Activated CD4-positive, alpha-beta T cell treated with anti-CD3 and anti-CD28 coated beads, Interleukin-2, Interleukin-4, amounts not matched to agents 100 ng/mL and 50 ng/mL, durations not matched to agents 16 hours and 8 hours (primary cell): ENCODE measurements at regions not wholly inside any gene's neighbourhood (a gene's known extent, or its start where the extent isn't known, plus 50 kb on each side); places are given as distances from the start of the nearest gene placed in this dataset.

Experiments
- DNase-seq: peaks from one replicate; pipeline ENCODE4 v3.0.0-alpha.2; 2020; ENCODE audit warnings: low spot score

DNA sequence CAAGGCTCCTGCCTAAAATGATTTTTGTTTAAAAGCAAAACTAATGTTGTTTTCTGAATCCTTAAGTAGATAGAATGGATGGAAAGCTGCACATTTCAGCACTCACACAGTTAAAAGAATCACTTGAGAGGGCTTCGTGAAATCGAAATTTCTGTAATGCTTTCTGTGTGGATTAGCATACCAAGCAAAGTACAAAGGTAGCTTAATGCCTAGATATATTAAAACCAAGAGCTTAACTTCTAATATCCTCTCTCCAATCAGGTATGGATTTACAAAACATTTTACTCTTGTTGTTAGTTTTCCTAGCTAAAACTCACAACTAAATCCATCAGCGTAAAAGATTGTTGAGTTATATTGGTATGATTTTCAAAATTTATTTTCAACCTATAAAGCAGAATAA lies 378.8 kb upstream of the PRMT6 start:
- no peak for DNase-seq

DNA sequence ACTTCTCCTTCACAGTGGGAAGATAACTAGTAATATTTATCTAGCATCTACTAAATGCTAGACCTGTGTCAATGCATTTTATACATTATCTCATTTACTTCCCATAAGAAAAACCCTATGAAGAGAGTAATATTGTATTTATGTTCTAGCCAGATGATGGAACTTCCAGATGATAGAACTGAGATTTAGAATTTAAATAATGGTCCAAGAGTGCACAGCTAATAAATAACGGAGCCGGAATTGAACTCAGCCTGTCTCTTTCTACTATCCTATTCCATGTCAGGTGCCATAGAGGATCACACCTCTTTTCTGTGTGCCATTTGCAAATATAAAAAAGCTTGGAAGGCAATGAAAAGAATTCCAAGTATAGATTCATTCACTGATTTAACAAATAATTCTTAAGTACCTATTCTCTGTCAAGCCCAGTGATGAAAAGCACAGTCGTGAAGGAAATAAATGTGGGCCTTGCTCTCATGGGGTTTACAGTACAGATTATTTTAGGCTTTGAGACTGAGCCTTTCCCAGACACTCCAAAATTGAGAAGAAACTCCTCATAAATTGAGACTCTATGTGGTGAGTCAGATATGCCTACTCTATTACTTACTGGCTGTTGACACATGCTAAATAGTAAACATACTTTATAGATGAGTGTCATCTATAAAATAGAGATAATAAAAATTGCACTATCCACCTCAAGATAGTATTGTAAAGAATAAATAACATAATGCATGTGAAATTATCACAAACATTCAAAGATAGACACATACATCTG lies 378.0 kb upstream of the PRMT6 start:
- no peak for DNase-seq

DNA sequence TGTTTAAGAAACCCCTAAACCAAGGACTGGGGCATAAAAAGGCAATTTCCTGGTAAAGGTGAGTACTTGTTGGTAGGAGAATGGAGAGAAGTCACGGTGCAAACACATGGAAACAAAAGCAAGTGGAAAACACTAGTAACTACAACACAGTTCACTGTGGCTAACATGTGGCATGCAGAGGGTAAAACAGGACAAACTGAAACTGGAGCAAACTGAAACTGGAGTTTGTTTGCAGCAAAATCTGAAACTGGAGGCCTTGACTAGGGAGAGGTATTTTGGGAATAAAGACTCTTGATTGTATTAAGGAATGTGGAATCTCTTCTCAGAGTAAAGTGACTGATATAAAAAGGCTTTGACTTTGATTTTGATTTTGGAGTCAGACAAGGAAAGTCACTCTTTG lies 376.3 kb upstream of the PRMT6 start:
- DNase-seq = no peak

DNA sequence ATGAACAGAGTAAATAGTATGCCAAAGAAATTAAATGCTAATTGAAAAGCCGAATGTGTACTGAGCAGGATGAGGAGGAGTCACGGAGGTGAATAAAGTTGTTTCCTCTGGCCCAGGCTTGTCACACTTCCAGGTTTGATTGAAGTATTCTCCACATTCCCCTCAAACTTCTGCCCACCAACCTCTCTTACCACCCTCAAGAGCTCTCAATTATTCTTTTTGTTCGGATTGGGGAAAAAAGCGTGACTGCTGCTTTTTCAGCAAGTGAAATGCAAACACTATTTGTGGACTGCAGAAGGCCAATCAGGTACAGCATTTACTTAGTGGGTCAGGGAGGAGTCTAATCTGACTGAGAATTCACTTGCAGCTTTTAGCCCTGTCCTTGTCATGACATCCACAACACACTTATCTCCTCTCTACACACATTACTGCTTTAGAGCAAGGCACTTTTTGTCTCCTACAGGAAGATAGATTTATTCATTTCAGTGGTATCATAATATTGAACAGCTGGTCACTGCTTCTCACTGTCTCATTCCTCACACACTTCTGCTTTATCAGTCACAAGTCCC lies 375.6 kb upstream of the PRMT6 start:
- DNase-seq = no peak

DNA sequence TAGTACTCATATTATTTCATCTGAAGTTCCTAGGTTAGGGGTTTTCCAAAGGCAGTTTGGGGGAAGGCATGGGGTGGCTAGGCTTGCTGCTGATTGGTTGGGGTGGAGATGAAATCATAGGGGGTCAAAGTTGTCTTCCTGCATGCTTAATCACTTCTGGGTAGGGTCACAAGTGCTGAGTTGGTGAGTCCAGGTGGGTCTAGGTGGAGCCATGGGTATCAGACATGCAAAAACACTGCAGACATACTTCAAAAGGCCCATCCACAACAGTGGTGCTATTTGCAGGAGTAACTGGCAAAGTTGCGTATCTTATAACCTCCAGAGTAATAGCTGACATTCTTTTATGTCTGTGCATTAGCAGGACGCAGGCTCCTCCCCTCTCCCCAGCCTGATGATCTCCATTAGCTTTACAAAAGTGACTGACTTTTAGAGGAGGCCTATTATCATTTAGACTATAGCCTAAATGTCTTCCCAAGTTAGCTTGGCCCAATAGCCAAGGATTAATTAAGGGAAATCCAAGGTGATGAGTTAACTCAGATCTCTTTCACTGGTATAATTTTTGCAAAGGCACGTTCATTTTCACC lies 374.4 kb upstream of the PRMT6 start:
- DNase-seq = no peak

DNA sequence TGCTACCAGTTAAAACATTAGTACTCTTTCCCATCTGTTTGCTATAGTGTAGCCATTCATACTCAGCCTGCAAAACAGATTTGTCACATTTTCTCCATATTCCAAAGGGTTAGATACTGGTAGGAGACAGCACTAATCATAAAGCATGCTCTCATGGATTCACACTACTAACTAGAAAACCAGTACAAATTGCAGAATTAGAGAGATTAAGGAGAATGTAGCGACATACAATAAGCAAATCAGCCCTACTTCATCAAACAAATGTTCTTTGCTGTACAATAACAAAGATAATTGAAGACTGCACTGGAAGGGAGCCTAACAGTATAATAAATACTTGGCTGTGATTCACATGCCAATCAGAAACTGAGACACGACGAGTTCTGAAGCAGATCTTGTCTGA lies 368.0 kb upstream of the PRMT6 start:
- DNase-seq = no peak

DNA sequence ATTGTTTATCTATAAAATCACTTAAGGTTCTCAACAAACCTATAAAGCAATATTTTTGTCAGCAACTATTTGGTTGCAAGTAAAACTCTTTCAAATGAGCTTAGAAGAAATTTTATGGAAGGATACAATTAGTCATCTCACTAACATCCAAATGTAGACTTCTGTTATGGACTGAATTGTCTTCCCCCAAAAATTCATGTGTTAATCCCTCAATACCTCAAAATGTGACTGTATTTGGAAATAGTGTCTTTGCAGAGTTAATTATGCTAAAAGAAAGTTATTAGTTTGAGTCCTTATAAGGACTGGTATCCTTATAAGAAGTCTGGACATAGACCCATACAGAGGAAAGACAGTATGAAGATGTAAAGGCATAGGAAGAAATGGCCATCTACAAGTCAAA lies 357.8 kb upstream of the PRMT6 start:
- DNase-seq = no peak

DNA sequence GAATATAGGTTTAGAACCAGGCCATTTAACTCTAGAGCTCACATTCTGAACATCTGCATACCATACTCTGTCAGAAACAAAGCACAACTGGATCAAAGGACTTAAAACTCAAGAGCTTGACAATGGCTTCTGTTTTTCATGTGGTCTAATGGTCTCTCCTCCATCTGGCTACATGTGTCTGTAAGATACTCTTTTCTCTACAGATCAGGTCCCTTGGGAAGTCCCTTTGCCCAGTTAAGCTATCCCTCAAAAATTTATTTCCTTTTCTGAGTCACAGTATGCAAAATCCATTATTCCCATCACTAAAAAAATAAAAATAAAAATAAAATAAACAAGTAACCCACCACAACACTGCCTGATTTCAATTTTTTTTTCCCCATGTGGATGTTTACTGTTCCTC lies 357.0 kb upstream of the PRMT6 start:
- DNase-seq = no peak

DNA sequence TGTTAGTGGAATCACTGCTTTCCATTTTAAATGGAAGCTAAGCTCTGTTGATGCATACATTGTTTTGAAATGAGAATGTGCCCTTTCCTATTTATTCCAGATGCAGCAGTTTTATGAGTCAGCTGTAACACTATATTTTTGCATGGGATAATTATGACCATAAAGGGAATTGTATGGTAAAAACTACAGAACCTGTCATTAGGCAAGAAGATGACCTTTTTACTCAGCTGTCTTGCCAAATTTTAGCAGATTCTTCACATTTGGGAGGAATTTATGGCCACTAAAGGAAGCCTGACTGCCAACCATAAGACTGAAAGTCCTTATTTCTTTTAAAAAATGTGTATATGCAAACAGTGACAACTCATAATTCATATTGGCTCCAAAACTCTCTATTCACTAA lies 356.3 kb upstream of the PRMT6 start:
- no peak for DNase-seq

DNA sequence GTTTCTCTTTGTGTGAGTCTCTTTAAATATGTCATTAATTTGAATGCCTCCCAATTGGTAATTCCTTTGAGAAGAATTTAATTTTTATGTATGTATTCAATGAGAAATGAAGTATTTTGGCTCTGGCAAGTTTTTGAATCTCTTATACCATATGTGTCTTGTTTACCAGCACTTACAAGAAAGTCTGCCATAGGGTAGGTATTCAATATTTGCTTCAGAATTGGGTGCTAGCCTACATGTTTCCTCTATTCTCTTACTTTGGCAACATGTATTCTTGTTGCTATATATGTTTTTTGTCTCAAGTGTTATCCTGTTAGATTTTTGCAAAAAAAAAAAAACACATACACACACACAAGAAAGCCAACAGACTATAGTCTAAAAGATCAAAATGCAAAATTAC lies 350.5 kb upstream of the PRMT6 start:
- no peak for DNase-seq

DNA sequence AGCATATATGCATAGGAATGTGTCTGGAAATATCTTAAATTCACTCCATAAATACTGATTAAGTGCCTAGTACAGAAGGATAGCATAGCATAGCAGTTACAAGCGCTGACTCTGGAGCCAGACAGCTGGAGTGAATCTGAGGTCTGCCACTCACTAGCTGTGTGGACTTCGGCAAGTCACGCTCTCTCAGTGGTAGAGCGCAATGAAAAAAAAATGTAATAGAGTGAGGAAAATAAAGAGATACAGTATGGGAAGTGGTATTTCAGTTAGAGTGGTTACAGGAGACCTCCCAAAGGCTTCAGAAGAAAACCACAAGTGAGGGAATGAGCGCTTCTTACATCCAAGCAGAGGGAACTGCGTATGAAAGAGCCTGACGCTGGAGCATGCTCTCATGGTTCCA lies 338.9 kb upstream of the PRMT6 start:
- no peak for DNase-seq

DNA sequence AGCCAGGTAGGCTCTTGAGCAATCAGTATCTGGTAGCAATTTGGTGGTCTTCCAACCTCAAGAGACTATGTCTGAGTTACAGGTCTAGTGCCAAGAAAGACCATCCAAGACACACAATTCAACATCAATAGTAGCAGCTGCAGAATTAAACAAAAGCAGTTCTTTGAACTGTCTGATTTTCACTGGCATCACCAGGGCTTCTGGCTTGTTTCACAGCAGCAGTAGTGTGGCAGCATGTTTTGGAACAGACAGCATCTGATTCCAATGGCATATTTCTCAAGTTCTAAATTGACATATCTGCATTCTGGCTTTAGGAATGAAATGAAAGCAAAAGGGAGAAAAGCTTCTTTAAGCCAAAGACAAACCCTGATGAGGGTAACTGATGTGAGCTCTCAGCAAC lies 334.7 kb upstream of the PRMT6 start:
- no peak for DNase-seq

DNA sequence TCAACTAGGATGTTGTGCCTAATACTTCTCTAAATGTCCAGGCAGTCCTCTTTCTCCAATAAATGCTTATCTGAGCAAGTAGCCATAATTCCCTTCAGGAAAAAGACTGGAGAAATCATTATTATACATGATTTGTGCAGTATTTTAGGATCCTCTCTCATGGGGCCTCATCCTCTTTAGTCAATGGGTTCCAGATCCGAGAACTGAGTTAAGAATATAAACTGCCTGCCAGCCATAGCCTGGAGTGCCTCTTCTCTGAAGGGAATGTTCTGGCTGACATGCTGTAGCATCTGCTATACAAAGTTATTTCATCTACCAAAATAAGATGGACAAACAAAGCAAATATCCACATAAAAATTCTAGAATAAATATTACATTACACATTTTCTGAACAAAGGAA lies 334.0 kb upstream of the PRMT6 start:
- no peak for DNase-seq

DNA sequence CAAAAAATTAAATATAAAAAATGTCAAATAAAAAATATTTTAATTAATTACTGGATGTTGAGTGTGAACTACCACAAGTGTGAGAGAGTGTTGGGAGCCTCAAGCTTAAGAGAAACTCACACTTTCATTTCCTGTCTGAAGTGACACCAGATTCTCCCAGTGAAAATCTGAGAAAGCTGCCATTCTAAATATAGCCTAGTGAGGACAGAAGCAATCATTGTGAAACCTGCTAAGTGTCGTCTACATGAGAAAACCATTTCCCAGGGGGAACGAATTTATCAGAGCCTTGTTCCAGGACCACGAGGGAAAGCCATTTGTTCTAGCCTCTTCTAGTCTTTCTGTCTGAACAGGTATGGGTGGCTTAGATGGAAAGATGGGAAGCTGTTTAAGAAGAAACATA lies 329.3 kb upstream of the PRMT6 start:
- DNase-seq = no peak

DNA sequence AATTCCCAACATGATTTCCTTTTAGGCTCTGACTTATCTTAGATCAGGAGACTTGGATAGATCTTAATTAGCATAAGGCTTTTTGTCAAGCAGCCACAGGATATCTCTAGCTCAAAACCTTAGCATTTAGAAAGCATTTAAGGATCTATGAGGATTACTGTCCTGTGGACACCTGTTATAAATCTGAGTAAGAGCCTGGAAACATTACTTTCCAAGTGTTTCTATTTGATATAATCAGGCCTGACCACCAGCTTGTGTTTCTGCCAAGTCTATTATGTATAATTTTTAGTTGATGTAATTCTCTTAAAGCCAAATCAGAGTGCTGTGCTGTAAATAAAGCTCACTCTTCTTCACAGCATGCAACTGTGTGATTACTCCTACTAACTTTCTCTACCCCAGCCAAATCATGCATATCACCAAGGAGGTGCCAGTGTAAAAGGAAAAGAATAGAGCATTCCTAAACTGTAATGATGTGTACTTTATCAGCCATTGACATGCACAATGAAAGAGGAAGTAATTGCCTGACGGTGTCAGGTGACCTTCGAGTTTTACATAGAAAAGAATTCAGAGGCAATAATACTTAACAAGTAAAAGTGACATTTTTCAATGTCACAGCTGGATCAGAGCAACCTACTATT lies 309.9 kb upstream of the PRMT6 start:
- DNase-seq = no peak

DNA sequence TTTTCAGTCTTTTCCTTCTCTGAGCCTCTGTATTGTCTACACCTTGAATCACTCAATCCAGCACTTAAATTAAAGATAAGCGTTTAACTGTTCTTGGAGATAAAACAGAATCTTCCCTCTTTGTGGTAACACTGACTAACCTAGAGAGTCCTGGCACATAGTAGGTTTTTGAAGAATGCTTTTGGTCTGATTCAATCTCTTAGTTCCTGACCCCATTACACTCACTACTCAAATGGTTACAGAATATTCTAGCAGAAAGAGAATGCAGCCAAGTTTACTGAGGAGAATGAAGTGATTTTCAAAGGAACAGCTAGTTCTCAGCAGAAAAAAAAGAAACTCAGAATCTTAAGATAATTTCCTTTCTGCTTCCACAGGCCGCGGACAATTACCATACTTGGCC lies 309.2 kb upstream of the PRMT6 start:
- DNase-seq = no peak

DNA sequence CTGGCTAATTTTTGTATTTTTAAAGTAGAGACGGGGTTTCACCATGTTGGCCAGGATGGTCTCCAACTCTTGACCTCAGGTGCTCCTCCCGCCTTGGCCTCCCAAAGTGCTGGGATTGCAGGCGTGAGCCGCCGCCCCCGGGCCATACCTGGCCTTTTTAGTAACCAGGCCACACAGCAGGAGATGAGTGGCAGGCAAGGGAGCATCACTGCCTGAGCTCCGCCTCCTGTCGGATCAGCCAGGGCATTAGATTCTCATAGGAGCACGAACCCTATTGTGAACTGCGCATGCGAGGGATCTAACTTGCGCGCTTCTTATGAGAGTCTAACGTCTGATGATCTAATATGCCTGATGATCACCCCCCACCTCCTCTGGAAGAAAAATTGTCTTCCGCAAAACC lies 308.7 kb upstream of the PRMT6 start:
- DNase-seq = no peak

DNA sequence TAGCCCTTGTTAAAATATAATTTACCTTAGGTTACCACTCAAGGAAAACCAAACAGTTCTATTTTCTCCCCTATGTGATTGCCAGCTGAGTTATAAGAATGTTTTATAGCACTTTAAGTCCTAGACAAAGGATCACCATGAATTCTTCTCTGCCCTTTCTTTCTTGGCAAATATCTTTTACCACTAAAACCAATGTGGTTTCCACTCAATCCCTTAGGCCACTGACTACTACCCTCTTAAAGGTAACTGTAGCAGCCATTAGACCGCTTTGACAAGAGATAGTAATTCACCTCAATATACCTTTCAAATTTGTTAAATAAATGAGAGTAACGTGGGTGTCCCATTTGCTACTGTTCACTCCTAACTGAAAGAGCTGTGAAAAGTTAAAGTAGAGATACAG lies 307.9 kb upstream of the PRMT6 start:
- DNase-seq = no peak

DNA sequence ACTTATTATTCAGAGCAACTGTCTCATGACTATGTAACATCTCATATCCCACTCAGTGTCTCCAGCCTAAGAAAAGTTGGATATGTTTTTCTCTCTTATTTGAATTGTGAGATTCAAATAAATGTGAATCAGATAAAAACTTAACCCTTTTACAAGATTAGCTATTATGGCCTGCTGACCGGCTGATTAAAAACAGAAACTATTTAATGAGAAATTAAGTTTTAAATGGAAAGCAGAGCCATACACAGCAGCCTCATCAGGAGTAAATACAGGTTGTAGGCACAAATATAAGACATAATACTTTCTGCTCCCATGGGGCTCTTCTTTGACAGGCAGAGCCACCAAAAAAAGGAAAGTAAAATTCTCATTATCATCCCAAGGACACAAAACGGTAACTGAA lies 307.0 kb upstream of the PRMT6 start:
- DNase-seq = no peak

DNA sequence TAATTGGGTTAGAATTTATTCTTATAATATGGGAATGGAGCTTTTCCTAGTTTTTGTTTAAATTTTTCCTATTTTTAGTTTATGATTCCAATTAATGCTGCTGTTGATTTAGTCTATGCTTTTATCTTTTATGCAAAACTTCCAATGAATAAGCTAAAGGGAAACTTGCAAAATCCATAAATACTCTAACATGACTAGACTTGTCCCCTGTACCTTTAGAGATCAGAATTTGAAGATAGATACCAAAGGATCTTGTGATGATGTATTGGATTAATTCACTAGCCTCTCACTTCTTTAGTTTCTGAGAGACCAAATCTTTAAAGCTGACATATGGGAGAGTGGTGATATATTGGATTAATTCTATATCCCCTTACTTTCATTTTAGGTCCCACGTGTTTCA lies 306.6 kb upstream of the PRMT6 start:
- DNase-seq = no peak

DNA sequence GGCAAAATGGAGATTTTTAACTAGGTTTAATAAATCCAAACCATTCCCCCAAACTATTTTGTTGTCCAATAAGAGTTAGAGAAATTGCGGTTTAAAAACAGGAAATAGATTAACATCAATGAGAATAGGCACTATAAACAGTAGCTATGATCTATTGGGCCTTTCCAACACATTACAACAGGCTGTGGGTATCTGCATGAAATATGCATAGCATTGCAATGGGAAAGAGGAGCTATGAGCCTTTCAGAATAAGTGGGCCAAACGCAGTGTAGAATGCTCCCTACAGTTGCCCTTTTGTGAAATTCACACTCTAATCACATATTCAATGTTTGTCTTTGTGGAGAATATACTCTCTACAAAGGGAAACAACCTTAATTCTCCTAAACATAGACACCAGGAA lies 305.5 kb upstream of the PRMT6 start:
- no peak for DNase-seq

DNA sequence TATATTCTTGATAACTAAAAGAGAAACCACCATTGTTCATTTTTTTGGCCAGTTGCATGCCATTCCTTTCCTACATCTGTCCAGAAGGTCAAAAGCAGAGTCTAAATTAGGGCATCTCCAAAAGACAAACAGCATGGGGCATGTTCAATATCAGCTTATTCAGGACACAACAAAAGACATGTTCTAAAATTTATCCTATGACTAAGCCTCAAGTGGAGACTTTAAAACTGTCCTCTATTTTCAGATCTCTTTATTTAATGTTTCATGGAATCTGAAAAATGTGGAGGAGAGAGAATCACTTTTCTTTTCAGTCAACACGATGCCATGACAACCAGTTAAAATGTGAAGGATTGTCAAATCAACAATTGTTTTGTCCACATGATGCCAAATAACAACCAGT lies 303.4 kb upstream of the PRMT6 start:
- DNase-seq = no peak

DNA sequence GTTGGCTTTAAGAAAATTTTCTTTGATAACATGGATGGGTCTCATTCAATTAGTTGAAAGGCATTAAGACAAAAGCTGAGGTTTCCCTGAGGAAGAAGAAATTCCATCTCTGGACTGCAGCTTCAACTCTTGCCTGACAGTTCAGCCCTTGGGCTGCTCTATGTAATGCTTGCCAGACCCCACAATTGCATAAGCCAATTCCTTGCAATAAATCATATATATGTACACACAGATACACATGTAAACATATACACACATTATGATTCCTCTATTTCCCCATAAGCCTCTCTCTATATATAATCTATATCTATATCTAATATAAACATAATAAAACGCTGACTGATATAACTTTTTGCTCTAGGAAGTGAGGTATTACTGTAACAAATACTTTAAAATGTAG lies 301.5 kb upstream of the PRMT6 start:
- no peak for DNase-seq
